ENCODE measurements at regions not wholly inside any gene's neighbourhood (a gene's known extent, or its start where the extent isn't known, plus 50 kb on each side); places are given as distances from the start of the nearest gene placed in this dataset.

DNA sequence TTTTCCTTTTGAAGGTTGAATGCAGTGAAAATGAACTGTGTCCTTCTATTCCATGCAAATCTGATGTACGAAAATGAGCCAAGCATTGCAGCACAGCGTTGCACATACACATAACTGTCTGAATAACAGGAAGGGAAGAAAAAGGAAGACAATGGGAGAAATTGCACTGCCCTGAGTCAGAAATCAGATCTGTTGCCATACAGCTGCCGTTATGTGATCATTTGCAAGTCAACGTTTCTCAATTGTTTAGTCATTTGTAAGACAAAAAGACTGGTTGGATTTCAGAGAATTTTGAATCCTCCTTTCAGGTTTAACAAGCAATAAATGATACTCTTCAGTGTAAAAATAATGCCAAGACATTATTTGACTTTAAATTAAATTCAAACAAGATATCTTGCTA lies 284.1 kb downstream of the DSEL start:
- DNase-seq (ENCODE audit: low read depth), result no peak

DNA sequence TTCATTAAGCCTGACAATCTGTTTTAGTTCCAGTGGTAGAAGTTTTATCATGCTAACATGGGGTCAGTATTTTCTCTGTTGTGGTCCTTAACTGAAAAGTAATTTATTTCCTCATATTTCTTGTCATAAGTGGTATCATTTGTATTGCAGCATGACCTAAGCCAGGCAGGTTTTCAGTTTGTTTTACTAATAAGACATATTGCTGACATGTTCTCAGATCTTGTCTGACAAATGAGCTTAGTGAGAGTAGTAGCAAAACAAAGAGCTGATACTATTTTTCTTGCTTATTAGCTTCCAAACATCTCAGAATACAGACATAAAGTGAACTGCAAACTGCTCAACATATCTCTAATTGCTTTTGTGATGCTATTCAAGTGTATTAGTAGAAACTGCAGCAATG lies 293.6 kb downstream of the DSEL start:
- DNase-seq (ENCODE audit: low read depth), result no peak

DNA sequence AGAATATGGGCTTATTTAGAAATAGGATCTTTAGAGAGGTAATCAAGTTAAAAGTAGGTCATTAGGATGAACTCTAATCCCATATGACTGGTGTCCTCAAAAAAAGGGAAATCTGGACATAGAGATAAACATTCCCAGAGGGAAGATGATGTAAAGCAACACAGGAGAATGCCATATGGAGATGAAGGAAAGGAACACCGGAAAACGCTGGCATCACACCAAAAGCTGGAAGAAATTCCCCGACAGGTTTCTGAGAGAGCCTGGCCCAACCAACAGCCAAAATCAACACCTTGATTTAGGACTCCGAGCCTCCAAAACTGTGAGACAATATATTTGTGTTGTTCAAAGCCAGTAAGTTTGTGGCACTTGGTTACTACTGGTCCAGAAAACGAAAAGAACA lies 296.7 kb downstream of the DSEL start:
- no peak for DNase-seq (ENCODE audit: low read depth)

DNA sequence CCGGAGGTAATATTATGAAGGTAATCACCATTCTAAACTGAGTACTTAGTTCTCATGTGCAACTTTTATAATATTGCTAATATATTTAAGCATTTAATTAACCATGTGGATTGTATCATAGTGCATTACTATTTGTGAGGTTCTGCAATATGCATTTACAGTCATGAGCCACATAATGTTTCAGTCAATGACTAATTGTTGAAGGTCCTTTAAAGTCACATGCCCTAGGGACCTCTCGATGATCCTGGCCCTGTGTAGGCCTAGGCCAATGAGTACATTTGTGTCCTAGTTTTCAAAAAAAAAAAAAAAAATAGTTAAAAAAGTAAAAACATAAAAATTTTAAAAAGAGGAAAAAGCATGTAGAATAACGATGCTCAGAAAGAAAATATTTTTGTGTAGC lies 298.0 kb downstream of the DSEL start:
- no peak for DNase-seq (ENCODE audit: low read depth)

DNA sequence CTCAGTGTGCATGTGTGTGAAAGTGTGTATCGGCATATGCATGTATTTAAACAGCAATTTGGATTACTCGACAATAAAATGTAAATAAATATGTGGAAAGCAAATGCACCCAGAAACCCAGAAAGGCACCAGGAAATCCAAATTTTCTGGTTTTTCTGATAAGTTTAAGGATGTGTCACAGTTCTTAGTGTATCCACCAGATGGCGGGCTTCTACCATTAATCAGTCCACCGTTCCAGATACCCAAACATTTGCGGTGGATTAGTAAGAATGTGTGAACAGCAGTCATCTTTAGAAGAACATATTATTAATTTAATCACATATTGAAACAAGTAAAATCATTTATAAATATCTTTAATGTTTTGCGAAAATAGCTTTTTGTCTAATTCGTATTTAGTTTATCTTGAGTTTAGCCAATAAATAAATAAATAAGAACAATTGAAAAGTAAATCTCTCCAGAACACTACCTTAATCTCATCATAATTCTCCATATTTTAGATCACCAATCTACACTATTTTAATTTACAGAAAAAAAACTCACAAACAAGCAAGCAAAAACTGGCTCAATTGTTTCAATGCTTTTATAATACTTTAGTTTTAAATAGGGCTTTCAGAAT lies 298.9 kb downstream of the DSEL start:
- peak; percentile 30 for DNase-seq (ENCODE audit: low read depth)

DNA sequence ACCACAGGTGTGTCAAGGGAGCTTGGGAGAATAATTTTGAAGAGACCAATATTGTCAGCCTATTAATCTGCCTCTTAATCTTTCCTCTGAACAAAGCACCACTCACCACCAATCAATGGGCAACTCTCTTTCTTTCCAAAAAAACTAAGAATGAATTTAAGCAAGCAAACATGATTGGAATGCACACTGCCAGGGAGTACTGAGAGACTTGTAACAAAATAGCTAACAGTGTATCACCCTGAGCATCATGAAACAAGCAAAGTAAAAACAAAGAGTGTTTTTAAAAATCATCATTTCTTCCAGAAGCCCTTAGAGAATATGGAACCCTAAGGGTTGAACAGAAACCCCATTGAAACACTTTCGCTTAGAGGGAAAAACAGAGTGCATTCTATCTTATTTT lies 299.7 kb downstream of the DSEL start:
- no peak for DNase-seq (ENCODE audit: low read depth)

DNA sequence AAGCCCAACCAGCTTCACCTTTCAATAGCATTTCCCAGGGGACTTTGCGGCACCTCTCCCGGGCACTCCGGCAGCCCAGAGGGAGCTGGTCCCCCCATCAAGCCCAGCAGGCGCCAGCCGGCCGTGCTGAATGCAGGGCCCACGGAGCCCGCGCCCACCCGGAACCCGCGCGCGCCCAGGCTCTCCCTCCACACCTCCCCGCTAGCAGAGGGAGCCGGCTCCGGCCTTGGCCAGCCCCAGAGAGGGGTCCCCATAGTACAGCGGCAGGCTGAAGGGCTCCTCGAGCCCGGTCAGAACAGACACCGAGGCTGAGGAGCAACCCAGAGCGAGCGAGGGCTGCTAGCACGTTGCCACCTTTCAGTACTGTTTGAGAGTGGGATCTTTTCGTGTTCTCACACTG lies 300.8 kb downstream of the DSEL start:
- DNase-seq (ENCODE audit: low read depth), result no peak

DNA sequence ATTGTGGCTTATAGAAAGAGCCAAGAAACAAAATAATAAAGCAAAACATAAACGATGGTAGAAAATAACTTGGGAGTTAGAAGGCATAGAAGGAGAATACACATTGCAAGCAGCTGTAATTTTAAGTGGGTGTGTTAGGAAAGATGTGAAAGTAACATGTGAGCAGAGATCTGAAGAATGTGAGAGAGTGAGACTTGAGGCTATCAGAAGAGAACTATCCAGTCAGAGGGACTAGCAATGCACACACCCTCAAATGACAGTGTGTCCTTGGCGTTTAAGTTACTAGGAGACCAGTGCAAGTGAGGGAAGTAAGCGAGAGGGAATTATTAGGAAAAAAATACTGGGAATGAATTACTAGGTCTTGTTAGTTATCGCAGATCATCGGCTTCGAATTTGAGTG lies 304.9 kb downstream of the DSEL start:
- DNase-seq (ENCODE audit: low read depth), result no peak

DNA sequence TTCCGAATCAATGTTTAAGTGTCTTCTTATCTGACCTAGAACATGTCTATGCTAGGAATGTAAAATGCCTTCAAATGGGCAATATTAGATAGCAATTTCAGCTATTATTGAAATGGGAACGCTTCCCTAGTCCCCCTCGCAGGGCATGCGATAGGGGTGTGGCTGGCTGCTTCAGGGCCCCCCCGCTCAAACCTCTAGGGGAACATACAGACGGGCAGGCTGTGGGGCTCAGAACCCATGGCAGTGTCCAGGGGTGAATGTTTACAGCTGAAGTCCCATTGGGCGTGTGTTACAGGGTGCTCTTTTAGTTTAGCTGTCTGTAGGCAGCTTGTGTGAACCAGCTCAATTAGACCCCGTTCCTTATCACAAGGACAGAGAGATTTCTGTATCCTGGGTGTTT lies 315.9 kb downstream of the DSEL start:
- DNase-seq (ENCODE audit: low read depth), result no peak

DNA sequence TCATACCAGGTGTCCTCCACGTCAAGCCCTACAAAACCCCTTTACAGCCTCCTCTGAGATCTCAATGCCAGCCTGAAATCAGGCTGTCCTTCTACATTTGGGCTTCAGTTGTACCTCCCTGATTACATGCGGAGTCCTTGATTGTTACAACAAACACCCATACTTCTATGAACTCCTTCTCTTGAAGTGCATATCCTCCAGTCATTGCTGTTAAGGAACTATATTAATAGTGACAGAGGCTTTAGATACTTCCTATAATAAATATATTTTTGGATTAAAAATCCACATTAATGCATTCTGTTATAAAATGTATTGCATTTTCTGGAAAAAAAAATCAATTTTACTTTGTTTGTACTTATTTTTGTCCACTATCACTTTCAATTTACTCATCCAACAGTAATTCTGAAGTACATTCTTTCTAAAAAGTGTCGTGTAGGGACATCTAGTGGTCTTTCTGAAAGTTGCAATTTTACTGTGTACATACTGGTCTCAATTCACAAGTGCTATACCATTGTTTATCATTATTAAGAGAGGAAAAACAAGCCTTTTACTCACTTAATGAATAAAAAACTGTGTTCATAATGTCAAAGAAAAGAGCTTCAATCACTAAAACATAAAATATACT lies 316.4 kb downstream of the DSEL start:
- DNase-seq (ENCODE audit: low read depth), result no peak

DNA sequence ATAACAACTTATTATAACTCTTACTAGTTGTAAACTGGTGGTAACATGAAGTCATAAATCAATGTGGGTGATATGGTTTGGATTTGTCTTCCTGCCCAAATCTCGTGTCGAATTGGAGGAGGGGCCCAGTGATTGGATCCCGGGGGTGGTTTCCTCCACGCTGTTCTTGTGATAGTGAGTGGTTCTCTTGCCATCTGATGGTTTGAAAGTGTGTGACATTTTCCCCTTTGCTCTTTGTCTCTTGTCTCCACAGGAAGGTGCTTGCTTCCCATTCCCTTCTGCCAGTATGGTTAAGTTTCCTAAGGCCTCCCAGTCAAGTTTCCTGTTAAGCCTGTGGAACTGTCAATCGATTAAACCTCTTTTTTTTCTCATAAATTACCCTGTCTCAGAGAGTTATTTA lies 321.6 kb downstream of the DSEL start:
- no peak for DNase-seq (ENCODE audit: low read depth)

DNA sequence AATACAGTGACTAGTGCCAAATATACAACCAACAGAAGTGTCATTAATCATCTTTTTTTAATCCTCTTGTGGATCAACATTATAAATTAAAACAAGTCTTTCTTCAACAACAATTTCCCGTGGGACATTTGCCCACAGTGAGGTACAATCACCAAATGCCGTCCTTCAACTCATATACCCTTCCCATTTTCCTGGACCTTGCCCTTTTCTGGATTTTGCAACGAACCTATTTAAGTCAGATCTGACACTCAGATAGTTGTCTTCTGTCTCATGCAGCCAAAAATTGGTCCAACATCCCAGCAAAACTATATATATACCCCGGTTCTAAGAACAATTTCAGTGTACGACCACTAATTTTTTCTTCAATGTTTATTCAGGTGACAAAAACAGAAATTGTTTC lies 324.0 kb downstream of the DSEL start:
- DNase-seq (ENCODE audit: low read depth), result no peak

DNA sequence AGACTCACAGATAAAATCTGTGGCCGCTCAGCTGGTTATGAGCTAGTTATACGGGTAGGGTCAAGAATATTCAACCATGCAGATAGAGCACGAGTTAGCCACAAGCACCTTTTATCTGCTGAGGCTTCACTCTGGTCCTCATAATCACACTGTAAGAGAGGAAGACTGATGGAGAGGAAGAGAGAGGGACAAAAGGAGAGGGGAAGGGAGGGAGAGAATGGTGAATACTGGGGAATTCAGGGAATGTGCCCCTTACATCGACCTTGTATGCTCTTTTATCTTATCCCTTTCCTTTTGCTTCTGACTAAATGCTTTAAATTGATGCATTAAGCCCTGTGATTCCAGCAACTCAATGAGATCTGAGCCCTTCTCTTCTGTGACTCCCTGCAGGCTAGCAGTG lies 333.1 kb downstream of the DSEL start:
- DNase-seq (ENCODE audit: low read depth), result no peak

DNA sequence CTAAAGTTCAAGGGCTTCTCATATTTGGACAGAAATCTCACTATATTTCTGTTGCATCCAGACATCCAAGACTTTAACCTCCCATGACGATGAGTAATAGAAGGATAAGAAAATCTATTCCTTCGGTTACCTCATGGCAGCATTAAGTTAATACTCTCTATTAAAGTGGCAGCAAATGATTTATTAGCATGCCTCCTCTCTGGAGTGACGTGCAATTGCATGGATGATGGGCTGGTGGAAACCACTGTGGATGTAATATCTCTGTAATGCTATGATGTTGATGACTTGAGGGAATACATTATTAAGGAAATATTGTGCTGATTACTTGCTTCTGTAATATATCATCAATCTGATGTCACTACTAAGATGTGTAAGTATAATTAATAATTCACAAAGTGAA lies 336.8 kb downstream of the DSEL start:
- no peak for DNase-seq (ENCODE audit: low read depth)

DNA sequence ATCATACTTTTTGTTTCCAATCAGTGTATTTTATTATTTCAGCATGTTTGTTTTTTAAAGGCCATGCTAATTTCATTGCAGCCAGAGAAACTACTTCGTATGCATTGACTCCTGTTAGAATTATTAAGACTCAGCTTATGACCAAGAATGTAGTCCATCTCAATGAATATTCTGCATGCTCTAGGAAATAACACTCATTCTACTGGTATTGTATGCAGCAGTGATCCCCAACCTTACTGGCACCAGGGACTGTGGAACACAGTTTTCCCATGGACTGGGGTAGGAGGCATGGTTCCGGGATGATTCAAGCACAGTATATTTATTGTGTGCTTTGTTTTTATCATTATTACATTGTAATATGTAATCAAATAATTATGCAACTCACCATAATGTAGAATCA lies 356.9 kb downstream of the DSEL start:
- DNase-seq (ENCODE audit: low read depth), result no peak

DNA sequence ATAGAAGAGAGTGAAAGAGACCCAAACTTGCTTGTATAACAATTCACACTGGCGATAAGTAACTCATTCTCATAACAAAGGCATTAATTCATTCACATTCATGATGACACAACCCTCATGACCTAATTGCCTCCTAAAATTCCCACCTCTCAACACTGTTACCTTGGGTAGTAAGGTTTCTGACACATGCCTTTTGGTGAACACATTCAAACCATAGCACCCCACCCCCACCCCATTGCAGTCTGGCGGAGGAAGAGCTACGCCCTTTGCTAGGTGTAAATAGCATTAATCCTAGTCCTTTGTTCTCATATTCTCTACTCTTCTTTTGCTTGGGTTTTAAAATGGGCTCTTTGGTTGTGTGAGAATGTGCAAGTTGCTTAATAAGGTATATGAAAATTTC lies 361.5 kb downstream of the DSEL start:
- no peak for DNase-seq (ENCODE audit: low read depth)

DNA sequence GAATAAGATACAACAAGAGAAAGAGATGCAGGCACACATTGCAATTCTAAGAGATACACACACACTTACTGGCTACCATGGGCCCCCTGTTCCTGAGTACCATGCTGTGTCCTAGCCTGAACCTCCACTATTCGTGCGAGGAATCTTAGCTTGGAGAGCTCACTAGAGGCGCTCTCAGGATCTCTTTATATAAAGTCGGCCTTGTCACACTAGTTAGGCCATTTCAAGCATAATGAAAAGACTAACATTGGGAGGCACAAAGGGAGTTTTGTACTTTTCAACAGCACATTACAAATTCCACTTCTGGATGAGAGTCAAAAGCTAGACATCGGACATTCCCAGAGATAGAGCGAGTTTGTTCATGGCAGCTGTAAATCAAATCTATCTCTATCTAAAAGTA lies 365.2 kb downstream of the DSEL start:
- no peak for DNase-seq (ENCODE audit: low read depth)

DNA sequence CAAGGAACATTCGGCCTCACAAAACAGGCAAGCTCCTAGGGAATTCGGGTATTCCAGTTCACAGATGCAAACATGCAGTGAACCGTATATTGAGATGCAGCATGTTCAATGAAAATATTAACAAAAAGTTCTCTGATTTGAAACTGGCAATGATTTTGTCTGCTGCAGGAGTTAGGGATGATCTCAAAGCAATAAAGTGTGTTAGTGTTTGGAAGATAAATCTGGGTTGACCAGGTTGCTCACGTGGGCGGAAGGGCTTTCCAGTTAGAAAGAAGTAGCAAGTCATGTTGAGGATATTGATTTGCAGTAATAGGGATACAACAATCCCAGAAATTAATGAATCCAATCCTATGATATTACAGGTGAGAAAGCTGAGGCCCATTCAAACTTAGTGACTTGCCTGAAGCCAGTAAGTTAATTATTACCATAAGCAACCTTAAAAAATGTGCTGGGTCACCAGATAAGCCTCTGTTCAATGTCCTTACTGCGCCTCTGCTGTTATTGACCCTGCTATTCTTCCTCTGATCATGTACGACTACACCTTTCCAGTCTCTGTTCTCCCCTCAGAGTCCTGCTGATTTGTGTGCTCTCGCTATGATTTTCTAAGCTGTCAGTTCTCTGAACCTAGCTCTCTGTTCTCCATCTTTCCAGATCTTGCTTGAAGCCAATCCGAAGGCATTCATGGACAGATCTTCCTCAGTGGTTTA lies 370.8 kb downstream of the DSEL start:
- no peak for DNase-seq (ENCODE audit: low read depth)

DNA sequence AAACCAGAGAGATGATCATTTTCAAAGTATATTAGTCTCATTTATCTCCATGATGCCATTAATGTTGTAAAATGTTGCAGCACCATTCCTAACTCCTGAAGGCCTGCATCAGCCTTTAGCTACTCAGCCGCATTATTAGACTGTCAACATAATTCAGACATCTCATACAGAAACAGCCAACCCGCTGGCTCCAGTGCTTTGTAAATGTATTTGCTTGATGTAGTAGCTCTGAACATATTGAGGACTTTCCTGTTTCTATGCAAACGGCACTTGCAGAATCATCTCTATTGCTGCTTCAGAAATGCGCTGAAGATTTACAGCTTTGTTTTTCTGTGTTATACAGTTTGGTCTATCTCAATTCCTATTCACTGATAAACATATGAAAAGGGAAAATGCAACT lies 372.2 kb downstream of the DSEL start:
- no peak for DNase-seq (ENCODE audit: low read depth)

DNA sequence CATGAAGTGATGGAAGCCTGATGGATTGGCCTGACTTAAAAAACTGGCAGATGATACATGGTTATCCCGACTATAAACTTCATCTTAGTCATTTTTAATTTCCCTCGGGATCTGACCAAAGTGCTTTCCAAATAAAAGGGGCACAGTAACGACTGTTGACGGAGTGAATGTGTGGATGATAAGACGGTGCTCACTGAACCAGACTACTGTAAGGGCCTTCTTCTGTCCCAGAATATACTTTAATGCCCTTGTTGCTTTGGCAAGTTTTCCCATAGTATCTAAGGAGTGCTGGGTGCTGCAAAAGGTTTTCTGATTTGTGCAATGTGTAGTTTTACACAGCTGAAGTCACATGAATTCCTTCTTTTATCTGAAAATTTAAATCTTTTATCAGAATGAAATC lies 373.5 kb downstream of the DSEL start:
- DNase-seq (ENCODE audit: low read depth), result no peak

DNA sequence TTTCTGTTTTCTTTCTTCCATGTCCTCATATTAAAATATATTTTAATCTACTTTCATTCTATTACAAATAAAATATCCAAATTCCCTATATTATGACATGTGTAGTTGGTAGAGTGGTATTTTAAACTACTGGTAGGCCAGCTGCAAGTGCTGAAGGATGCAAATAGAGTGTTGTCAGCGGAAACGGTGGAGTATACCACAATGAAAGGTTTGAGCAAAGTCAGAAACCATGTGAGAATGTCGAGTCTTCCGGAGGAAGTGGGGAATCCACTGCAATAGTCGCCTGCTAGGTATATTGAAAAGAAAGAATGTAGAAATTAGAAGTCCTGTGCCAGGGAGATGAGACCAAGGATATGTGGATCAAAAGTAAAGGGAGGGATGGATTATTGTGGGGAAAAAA lies 373.9 kb downstream of the DSEL start:
- no peak for DNase-seq (ENCODE audit: low read depth)

DNA sequence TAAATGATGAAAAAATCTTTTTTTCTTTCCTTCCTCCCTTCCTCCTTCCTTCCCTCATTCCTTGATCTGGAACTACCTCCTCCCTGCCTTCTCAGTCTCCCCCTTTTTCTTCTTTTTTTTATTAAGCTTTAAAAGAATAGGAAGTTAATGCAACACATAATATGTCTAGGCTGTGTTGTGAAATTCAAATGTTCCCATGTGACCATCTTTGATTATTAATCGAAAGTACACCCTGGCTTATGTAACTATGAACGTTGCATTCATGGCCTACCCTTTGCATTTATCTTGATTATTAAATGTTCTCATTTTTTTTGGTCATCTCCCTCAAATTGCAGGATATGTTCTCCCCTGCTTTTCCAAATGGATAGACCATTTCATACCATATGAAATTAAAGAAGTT lies 376.0 kb downstream of the DSEL start:
- no peak for DNase-seq (ENCODE audit: low read depth)

DNA sequence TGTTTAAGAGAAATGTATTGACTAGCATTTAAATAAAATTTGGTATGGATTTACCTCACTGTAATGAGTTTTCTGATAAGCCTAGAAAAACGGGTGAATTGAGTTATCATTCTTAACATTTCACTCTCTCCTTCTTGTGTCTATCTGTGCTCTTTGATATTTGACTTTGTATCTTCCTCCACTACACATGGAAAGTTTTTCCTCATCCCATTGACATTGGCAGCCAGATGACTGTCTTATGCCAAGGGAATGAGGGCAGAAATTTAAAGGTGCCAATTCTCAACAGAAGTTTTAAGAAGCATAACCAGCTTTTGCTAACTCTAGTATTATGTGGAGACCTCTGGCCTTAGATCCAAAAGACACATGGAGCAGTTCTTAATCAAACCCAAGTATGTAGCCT lies 376.6 kb downstream of the DSEL start:
- DNase-seq (ENCODE audit: low read depth), result no peak

DNA sequence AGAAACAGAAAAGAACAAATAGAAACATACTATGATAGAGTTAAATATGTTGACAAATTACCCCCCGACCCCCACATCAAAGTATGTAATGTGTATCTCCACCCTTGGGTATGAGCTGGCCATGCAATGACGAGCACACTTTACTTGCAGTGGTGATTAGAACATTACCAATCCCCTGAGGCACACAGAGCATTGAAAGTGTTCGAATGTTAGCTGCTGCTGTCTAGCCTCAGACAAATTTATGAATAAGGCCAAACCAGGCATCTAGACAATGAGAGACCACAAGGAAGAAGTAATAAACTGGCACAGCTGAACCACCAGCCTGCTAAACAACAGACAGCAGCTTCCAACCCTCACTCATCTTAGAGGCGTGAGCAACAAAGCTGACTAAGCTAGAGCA lies 380.5 kb downstream of the DSEL start:
- DNase-seq (ENCODE audit: low read depth), result no peak
